C4-2B (cell line): ENCODE measurements at regions not wholly inside any gene's neighbourhood (a gene's known extent, or its start where the extent isn't known, plus 50 kb on each side); places are given as distances from the start of the nearest gene placed in this dataset.

ENCODE experiments used
- H3K27ac ChIP-seq: fragments of 450-650 bp; 2 replicates; pipeline ENCODE4 v1.5.1; 2017
- CTCF ChIP-seq: fragments of 450-650 bp; conservative IDR thresholded peaks from 2 replicates; pipeline ENCODE4 v1.5.1; 2017; ENCODE audit warnings: mild to moderate bottlenecking
- ZFX ChIP-seq: fragments of 450-650 bp; IDR thresholded peaks from 2 replicates; pipeline ENCODE4 v1.6.1; 2017

GRCh38 chr20:10125757-10126156 lies 91.0 kb downstream of the ANKEF1 start:
- H3K27ac ChIP-seq = no peak overlapping the region
- TF ChIP-seq CTCF = no peak
- TF ChIP-seq ZFX = no peak

GRCh38 chr20:10129749-10130148 lies 88.9 kb upstream of the SNAP25 start:
- no peak overlapping the region for H3K27ac ChIP-seq
- TF ChIP-seq CTCF (no peak), ZFX (no peak)

- no peak overlapping the region for H3K27ac ChIP-seq
- TF ChIP-seq CTCF (no peak), ZFX (no peak)
Observed at GRCh38 chr20:10131732-10132345, 86.8 kb upstream of the SNAP25 start.

- TF ChIP-seq ZFX (no peak), CTCF (no peak)
- H3K27ac ChIP-seq = no peak overlapping the region
Observed at GRCh38 chr20:10132387-10132786, 86.2 kb upstream of the SNAP25 start.

GRCh38 chr20:10133532-10133931 lies 85.1 kb upstream of the SNAP25 start:
- TF ChIP-seq ZFX = no peak
- TF ChIP-seq CTCF = no peak
- no peak overlapping the region for H3K27ac ChIP-seq

GRCh38 chr20:10134176-10134575 lies 84.5 kb upstream of the SNAP25 start:
- TF ChIP-seq ZFX (no peak), CTCF (no peak)
- H3K27ac ChIP-seq = no peak overlapping the region

- no peak overlapping the region for H3K27ac ChIP-seq
- TF ChIP-seq CTCF (no peak), ZFX (no peak)
Observed at GRCh38 chr20:10135438-10135837, 83.2 kb upstream of the SNAP25 start.
